NCI-H2196 treated with DMSO at 0.1 percent for 48 hours (cell line): ENCODE measurements at regions not wholly inside any gene's neighbourhood (a gene's known extent, or its start where the extent isn't known, plus 50 kb on each side); places are given as distances from the start of the nearest gene placed in this dataset.
A peak's percentile ranks its signal among the peaks of the same experiment; 100 is the strongest.

Experiments used
- DNase-seq: peaks from one replicate; lab custom pipeline; 2025; ENCODE audit not compliant: unreplicated experiment; lab: John Stamatoyannopoulos, UW

GRCh38 chr6:80667006-80667405 is 560.5 kb downstream of the BCKDHB start:
- no peak for DNase-seq

- DNase-seq = no peak
These were observed 552.5 kb downstream of the BCKDHB start for GRCh38 chr6:80658926-80659325.

DNA sequence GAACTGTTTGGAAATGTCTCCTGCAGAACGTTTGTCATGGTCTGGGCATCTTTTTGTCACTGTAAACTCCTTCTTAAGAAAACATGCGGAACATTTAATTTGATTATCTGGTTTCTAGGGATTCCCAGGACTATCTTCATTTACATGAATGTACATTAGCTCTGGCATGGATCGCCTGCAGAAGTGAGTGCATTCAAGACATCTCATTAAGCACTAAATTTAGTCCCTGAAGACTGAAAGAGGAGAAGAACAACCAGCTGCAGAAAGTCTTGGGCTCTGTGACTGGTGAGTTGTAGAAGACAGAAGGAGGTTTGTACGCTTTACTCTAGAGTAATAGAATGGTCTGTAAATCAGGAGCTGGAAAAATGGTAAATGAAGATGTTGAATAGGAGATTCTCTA is 540.7 kb downstream of the BCKDHB start:
- no peak for DNase-seq

GRCh38 chr6:80643881-80644280 is 537.4 kb downstream of the BCKDHB start:
- DNase-seq = no peak

- DNase-seq = no peak
These were observed 536.0 kb downstream of the BCKDHB start for GRCh38 chr6:80642452-80642851.

GRCh38 chr6:80641591-80641990 is 535.1 kb downstream of the BCKDHB start:
- DNase-seq = no peak

DNA sequence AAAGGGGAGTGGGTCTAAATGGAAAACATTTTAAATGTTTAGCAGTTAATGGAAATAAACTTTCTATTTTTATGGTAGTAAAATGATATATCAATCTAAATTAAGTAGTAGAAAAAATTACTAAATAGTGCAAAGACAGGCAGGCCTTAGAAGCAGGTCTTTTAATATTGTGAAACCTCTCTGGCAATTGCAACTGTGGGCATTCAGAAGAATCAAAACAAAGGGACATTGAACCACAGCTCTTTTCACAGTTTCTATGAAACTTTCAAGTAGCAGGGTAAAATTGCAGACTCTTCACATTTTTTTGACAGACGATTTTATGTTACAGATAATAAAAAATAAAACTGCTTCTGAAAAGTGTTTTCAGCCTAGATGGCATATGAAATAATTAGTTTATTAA is 533.7 kb downstream of the BCKDHB start:
- DNase-seq = no peak

DNA sequence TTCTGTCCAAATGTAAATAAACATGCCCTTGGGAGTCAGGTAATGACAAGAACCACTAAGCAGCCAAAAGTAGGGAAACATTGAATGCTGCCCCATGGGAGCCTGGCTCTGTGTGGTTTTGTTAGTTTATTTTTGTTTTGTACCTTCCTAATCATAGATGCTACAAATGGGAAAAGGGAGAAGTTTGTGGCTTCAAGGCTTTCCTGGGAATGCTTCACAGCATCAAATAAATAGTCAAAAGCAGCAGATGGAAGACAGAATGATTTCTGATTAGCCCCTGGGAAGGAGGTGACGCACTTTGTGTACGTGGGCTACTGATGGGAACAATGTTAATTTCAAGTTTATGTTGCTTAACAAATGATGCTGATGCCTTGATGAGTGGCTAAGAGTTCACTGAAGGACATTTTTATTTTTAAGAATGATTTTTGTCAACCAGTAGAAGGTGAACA is 532.7 kb downstream of the BCKDHB start:
- DNase-seq = no peak

DNA sequence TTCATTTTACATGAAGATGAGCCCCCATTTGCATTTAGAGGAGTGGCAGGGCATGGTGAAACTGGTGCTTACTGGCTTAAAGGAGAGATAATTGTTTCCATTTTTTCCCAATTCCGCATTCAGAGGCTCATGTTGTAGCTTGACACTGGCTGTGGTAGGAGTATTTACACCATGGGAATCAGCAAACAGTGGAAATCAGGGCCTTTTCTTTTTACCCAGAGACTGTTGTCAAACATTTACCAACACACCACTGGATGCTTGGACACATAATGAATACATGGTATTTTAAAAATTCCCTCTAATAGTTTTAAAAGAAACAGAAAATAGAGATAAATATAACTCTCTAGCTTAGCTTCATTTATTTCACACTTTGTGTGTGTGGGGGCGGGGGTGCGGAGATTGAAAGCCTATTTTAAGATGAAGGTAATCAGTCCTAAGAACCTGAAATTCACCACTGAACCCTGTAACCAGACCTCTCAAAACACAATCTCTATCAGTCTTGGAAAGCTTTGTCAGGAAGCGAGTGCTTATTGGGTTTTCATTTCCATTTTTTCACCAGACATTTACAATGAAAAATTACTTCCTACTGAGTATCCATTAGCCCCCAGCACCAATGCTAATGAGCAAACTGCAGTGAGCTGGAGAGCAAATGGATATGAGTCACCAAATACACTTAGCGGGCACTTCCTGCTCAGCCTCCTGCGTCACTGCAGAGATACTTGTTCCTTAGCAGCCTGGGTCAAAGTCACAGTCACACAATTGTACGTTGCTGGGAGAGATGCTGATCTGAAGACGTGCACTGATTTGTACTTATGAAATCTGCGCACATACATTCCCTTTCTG is 532.0 kb downstream of the BCKDHB start:
- DNase-seq = peak; percentile 31

DNA sequence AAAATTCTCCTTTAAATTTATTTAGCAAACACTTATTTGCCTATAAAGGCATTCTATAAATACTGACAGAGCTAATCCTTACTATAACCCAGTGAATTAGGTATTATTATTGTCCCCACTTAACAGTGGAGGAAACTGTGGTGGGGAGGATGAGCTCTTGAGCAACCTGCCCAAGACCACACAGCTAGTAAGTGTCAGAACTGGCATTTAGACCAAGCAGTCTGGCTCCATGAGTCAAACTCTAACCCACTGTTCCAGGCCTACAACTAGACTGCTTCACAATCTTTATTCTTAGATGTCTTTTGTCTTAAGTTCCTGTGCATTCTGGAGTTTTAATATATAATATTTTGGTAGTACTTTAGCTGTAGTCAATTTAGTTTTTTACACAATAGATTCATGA is 530.8 kb downstream of the BCKDHB start:
- DNase-seq = no peak

DNA sequence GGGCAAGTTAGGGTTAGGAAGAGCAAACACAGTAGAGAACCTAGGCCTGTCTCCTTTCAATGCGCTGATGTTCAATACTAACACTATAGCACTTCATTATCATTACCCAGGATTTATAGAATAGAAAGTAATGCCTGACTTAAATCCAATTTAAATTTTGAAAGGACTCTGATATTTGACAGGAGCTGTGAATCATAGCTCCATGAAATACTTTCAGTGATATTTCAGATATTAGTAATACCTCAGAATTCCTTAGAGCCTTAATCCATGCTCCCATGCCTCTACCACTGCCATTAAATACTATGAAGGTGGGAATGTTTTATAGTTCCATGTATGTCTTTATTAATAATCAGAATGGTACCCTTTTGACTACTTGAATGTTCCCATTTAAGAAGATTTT is 530.2 kb downstream of the BCKDHB start:
- DNase-seq = no peak

DNA sequence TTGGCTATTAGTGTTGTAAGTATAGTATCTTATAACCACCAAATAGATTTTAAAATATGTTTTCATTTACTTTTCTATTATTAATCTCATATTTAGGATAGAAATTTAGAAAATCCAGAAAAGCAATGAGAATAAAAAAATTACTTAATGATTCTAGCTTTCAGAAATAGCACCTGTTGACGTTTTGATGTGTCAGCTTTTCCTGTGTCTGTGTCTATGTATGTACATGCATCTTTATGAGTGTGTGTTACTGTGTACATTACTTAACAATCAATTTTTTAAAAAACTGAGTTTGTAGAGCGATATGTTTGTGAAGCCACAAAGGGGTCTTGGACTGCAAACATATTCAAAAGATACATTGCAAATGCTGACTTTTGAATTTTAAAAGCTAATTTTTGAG is 526.9 kb downstream of the BCKDHB start:
- no peak for DNase-seq

- no peak for DNase-seq
These were observed 518.9 kb downstream of the BCKDHB start for GRCh38 chr6:80625405-80625804.

DNA sequence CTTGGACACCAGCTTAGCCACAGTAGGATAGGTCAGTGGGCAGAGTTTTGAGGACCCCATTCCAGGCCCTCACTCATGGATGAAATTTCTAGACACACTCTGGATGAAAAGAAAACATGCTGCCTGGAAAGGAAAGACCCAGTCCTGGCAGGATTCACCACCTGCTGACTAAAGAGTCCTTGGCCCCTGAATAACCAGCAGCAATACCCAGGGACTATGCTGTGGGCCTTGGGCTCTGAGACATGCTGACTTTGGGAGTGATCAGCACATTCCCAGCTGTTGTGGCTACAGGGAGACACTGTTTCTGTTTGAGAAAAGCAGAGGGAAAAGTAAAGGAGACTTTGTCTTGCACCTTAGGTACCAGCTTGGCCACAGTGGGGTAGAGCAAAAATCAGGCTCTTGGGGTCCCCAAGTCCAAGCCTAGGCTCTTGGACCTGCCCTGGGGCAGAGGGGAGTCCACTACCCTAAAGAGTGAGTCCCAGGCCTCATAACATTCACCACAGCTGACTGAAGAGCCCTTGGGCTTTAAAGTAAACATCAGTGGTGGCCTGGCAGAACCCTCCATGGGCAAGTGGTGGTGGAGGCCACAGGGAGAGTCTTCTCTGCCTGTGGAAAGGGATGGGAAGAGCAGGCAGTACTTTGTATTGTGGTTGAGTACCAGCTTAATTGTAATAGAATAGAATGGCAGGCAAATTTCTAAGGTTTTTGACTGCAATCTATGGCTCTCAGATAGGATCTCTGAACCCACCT is 516.8 kb downstream of the BCKDHB start:
- no peak for DNase-seq

DNA sequence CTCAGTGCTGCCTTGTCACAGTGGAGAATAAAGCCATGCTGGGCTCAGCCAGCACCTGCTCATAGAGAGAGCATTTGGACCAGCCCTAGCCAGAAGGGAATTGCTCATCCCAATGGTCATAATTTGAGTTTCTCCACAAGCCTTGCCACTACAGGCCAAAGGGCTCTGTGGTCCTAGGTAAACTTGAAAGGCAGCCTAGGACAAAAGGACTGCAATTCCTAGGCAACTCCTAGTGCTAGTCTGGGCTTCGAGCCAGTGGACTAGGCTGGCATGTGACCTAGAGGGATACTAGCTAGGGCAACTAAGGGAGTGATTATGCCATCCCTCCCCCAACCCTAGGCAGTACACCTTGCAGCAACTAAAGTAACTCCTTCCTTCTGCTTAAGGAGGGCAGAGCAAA is 516.2 kb downstream of the BCKDHB start:
- DNase-seq = peak; percentile 68

DNA sequence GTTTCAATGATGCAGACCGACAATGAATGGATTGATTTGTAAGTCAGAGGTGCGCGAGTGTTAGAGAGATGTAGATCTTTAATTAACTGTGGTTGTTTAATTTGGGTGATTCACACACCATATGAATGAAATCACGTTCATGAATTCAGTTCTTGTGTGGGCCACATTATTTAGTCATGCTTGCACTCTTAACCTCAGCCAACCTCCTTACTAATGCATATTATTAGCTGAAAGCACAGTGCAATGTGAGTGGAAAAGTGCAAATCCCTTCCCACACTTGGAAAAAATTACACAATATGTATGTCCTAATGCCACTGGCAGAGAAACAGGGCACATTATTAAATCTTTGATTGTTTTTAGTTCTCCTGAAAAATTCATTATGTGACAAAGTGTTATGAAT is 512.5 kb downstream of the BCKDHB start:
- no peak for DNase-seq

DNA sequence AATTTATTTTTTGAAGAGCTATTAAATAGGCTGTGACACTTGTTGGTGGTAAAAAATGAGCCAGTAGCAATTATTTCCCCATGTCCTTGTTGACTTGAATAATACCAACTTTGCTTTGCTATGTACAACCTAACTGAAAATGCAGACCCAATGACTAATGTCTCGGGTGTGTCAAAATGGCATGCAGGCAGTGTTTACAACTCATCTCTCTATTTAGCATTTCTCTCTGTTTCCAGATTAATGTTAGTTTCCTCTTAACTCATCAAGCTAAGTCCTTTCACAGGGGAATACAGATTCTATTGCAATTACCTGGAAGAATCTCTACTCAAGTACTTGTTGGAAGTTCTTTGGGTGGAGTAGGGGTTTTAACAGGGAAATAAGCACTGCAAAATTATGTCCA is 504.4 kb downstream of the BCKDHB start:
- DNase-seq = no peak

- no peak for DNase-seq
These were observed 502.4 kb downstream of the BCKDHB start for GRCh38 chr6:80608881-80609280.

DNA sequence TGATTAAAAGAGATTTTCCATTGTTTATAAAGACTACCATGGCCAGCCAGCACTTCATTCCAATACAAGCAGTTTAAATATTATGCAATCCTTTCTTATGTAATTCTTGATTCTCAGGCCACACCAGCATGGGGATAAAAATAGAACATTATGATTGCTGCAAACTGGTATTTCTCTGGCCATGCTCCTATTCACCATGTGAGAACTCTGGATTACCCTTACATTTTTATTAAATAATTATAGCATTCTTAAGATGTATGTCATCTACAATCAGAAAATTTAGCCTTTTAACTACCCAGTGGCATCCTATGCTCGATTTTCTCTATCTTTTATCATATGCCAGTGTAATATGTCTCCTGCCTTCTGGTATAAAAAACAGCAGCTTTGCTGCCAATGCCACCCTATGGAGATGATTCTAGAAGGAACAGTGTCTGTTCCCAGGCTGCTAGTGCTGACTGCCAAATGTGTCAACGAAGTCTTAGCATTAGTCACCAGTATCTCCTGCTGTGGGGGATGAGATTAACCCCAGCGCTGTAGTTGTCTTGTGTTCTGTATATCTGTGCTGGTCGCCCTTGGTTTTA is 501.4 kb downstream of the BCKDHB start:
- DNase-seq = no peak

GRCh38 chr6:80605165-80605989 is 498.9 kb downstream of the BCKDHB start:
- DNase-seq = no peak

GRCh38 chr6:80603679-80604078 is 497.2 kb downstream of the BCKDHB start:
- no peak for DNase-seq
